K562 (cell line): ENCODE measurements at regions not wholly inside any gene's neighbourhood (a gene's known extent, or its start where the extent isn't known, plus 50 kb on each side); places are given as distances from the start of the nearest gene placed in this dataset.

Experiments used
- ATAC-seq: fragments of 200-7000 bp; cut with Tn5 transposase; 3 replicates; pipeline ENCODE4 v1.9.1; 2020; ENCODE audit warnings: moderate library complexity
- BruUV-seq: library from RNA; stranded (reverse); fragments of 400-500 nt; replicated peaks from 2 replicates; lab custom pipeline; 2021; lab: Mats Ljungman, UMichigan
- CTCF ChIA-PET: fragments of 300-600 bp; formaldehyde crosslinking; extraction: SDS; loops from one replicate; lab custom pipeline; 2021; ENCODE audit warnings: low intra/inter-chr PET ratio; lab: Yijun Ruan, JAX
- POLR2A ChIA-PET: fragments of 300-600, 350-650 bp; sonication (Branson Sonifier 250); formaldehyde crosslinking; extraction: SDS; loops from one replicate; lab custom pipeline; 2021; ENCODE audit warnings: antibody characterized with exemption, inconsistent platforms; lab: Yijun Ruan, JAX
- DNase-seq, 4 experiments: peaks; one replicate each; pipeline versions ENCODE4 v3.0.0 to v3.0.0-alpha.2; 2011 to 2018; ENCODE audit warnings: low spot score in 3 of 4, mixed read lengths in 3 of 4; ENCODE audit errors: extremely low read depth in 1 of 4
- FAIRE-seq: peaks from 2 replicates; lab custom pipeline; 2011; peaks lifted over from hg19 to GRCh38; lab: Jason Lieb, UNC
- H2AFZ ChIP-seq: 2 replicates; pipeline ENCODE4 v1.6.0; 2011; ENCODE audit warnings: low read depth, low read length, control low read depth, inconsistent platforms
- H3K27ac ChIP-seq: fragments of 200-600 bp; 3 replicates; pipeline ENCODE4 v1.8.0; 2011; ENCODE audit warnings: low read depth, mild to moderate bottlenecking, control low read depth, inconsistent platforms, low read length, moderate library complexity, mixed read lengths; ENCODE audit errors: extremely low read depth
- H3K27me3 ChIP-seq, 2 experiments: fragments of 300-600 bp in 1 of 2; 2 replicates in 1 of 2; 3 replicates in 1 of 2; pipeline versions ENCODE4 v1.6.0 to v1.8.0; 2011; ENCODE audit warnings: inconsistent platforms in 2 of 2, low read length in 2 of 2, mild to moderate bottlenecking in 1 of 2, mixed read lengths in 1 of 2, moderate library complexity in 1 of 2; ENCODE audit not compliant: control insufficient read depth in 2 of 2, insufficient read depth in 2 of 2
- H3K36me3 ChIP-seq: fragments of 300-600 bp; 3 replicates; pipeline ENCODE4 v1.8.0; 2011; ENCODE audit warnings: mild to moderate bottlenecking, low read length, inconsistent platforms; ENCODE audit not compliant: control insufficient read depth, insufficient read depth
- H3K4me1 ChIP-seq, 2 experiments: fragments of 200-600 bp in 1 of 2; replicated peaks in 1 of 2; 2 replicates in 1 of 2; 3 replicates in 1 of 2; pipeline versions ENCODE4 v1.5.1 to v1.8.0; 2011; ENCODE audit warnings: inconsistent platforms in 2 of 2, low read length in 2 of 2, mild to moderate bottlenecking in 1 of 2, mixed read lengths in 1 of 2, moderate library complexity in 1 of 2; ENCODE audit not compliant: control insufficient read depth in 2 of 2, insufficient read depth in 2 of 2
- H3K4me2 ChIP-seq: 2 replicates; pipeline ENCODE4 v1.6.1; 2011; ENCODE audit warnings: low read length, control low read depth, inconsistent platforms, mixed read lengths; ENCODE audit not compliant: insufficient read depth
- H3K4me3 ChIP-seq: fragments of 200-600 bp; sonication (generic), shearing (Covaris generic); 2 replicates; pipeline ENCODE4 v1.5.1; 2016; ENCODE audit warnings: control low read depth, inconsistent platforms
- H3K79me2 ChIP-seq: fragments of 200-600 bp; 3 replicates; pipeline ENCODE4 v1.8.0; 2011; ENCODE audit warnings: low read length, inconsistent platforms; ENCODE audit not compliant: control insufficient read depth, insufficient read depth
- H3K9ac ChIP-seq, 2 experiments: 2 replicates each; pipeline versions ENCODE4 v1.6.0 to v1.6.1; 2011; ENCODE audit warnings: low read depth in 2 of 2, low read length in 2 of 2, control low read depth in 1 of 2, inconsistent platforms in 1 of 2, mild to moderate bottlenecking in 1 of 2, mixed read lengths in 1 of 2; ENCODE audit not compliant: insufficient read depth in 1 of 2
- H3K9me1 ChIP-seq: one replicate; pipeline ENCODE4 v1.6.0; 2011; ENCODE audit warnings: inconsistent platforms, mild to moderate bottlenecking, low read length, moderate library complexity; ENCODE audit not compliant: control insufficient read depth, insufficient read depth
- H3K9me3 ChIP-seq: replicated peaks from 2 replicates; pipeline ENCODE4 v1.5.1; 2011; ENCODE audit warnings: low read depth, low read length, inconsistent platforms; ENCODE audit not compliant: control insufficient read depth, insufficient read depth
- H4K20me1 ChIP-seq: replicated peaks from 2 replicates; pipeline ENCODE4 v1.6.1; 2011; ENCODE audit warnings: low read length, inconsistent platforms, mixed read lengths; ENCODE audit not compliant: control insufficient read depth, insufficient read depth
- WGBS: fragments of 100-300 bp; shearing (Covaris generic); methylation state at CpG from one replicate; pipeline ENCODE4 v1.1.6; 2016; ENCODE audit warnings: low coverage, mixed read lengths; ENCODE audit not compliant: insufficient coverage; ENCODE audit errors: missing lambda C conversion rate; 5-methylcytosine and 5-hydroxymethylcytosine counted together
- in situ Hi-C: fragments of 300-500 bp; cut with MboI; formaldehyde crosslinking; loops from 4 replicates; pipeline ENCODE4 v1.15.0; 2018; ENCODE audit warnings: inconsistent platforms, mixed read lengths
- intact Hi-C: fragments of 100-400 bp; cut with micrococcal nuclease; formaldehyde crosslinking; loops from 2 replicates; pipeline ENCODE4 v1.14.2; 2022
- TF ChIP-seq, protein P1 (sequence below): fragments of 450-650 bp; IDR thresholded peaks from 2 replicates; pipeline ENCODE4 v1.7.0; 2016; ENCODE audit warnings: borderline replicate concordance
- TF ChIP-seq, protein P2 (sequence below): fragments of 450-650 bp; IDR thresholded peaks from 2 replicates; pipeline ENCODE4 v1.6.1; 2016; ENCODE audit warnings: mild to moderate bottlenecking, moderate library complexity
- TF ChIP-seq, protein P3 (sequence below): fragments of 450-650 bp; IDR thresholded peaks from 2 replicates; pipeline ENCODE4 v1.6.1; 2018; ENCODE audit not compliant: partially characterized antibody

DNA sequence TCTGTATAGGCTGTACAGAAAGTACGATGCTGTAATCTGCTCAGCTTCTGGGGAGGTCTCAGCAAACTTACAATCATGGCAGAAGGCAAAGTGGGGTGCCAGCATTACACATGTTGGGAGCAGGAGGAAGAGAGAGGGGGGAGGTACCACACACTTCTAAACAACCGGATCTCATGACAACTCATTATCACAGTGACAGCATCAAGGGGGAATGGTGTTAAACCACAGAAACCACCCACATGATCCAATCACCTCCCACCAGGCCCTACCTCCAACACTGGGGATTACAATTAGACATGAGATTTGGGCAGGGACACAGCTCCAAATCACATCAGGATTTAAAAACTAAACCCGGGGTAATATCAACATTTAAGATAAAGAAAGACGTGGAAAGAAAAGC, 468.8 kb upstream of the AUTS2 start:
- TF ChIP-seq, protein P1, sequence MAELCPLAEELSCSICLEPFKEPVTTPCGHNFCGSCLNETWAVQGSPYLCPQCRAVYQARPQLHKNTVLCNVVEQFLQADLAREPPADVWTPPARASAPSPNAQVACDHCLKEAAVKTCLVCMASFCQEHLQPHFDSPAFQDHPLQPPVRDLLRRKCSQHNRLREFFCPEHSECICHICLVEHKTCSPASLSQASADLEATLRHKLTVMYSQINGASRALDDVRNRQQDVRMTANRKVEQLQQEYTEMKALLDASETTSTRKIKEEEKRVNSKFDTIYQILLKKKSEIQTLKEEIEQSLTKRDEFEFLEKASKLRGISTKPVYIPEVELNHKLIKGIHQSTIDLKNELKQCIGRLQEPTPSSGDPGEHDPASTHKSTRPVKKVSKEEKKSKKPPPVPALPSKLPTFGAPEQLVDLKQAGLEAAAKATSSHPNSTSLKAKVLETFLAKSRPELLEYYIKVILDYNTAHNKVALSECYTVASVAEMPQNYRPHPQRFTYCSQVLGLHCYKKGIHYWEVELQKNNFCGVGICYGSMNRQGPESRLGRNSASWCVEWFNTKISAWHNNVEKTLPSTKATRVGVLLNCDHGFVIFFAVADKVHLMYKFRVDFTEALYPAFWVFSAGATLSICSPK = no peak
- TF ChIP-seq, protein P2, sequence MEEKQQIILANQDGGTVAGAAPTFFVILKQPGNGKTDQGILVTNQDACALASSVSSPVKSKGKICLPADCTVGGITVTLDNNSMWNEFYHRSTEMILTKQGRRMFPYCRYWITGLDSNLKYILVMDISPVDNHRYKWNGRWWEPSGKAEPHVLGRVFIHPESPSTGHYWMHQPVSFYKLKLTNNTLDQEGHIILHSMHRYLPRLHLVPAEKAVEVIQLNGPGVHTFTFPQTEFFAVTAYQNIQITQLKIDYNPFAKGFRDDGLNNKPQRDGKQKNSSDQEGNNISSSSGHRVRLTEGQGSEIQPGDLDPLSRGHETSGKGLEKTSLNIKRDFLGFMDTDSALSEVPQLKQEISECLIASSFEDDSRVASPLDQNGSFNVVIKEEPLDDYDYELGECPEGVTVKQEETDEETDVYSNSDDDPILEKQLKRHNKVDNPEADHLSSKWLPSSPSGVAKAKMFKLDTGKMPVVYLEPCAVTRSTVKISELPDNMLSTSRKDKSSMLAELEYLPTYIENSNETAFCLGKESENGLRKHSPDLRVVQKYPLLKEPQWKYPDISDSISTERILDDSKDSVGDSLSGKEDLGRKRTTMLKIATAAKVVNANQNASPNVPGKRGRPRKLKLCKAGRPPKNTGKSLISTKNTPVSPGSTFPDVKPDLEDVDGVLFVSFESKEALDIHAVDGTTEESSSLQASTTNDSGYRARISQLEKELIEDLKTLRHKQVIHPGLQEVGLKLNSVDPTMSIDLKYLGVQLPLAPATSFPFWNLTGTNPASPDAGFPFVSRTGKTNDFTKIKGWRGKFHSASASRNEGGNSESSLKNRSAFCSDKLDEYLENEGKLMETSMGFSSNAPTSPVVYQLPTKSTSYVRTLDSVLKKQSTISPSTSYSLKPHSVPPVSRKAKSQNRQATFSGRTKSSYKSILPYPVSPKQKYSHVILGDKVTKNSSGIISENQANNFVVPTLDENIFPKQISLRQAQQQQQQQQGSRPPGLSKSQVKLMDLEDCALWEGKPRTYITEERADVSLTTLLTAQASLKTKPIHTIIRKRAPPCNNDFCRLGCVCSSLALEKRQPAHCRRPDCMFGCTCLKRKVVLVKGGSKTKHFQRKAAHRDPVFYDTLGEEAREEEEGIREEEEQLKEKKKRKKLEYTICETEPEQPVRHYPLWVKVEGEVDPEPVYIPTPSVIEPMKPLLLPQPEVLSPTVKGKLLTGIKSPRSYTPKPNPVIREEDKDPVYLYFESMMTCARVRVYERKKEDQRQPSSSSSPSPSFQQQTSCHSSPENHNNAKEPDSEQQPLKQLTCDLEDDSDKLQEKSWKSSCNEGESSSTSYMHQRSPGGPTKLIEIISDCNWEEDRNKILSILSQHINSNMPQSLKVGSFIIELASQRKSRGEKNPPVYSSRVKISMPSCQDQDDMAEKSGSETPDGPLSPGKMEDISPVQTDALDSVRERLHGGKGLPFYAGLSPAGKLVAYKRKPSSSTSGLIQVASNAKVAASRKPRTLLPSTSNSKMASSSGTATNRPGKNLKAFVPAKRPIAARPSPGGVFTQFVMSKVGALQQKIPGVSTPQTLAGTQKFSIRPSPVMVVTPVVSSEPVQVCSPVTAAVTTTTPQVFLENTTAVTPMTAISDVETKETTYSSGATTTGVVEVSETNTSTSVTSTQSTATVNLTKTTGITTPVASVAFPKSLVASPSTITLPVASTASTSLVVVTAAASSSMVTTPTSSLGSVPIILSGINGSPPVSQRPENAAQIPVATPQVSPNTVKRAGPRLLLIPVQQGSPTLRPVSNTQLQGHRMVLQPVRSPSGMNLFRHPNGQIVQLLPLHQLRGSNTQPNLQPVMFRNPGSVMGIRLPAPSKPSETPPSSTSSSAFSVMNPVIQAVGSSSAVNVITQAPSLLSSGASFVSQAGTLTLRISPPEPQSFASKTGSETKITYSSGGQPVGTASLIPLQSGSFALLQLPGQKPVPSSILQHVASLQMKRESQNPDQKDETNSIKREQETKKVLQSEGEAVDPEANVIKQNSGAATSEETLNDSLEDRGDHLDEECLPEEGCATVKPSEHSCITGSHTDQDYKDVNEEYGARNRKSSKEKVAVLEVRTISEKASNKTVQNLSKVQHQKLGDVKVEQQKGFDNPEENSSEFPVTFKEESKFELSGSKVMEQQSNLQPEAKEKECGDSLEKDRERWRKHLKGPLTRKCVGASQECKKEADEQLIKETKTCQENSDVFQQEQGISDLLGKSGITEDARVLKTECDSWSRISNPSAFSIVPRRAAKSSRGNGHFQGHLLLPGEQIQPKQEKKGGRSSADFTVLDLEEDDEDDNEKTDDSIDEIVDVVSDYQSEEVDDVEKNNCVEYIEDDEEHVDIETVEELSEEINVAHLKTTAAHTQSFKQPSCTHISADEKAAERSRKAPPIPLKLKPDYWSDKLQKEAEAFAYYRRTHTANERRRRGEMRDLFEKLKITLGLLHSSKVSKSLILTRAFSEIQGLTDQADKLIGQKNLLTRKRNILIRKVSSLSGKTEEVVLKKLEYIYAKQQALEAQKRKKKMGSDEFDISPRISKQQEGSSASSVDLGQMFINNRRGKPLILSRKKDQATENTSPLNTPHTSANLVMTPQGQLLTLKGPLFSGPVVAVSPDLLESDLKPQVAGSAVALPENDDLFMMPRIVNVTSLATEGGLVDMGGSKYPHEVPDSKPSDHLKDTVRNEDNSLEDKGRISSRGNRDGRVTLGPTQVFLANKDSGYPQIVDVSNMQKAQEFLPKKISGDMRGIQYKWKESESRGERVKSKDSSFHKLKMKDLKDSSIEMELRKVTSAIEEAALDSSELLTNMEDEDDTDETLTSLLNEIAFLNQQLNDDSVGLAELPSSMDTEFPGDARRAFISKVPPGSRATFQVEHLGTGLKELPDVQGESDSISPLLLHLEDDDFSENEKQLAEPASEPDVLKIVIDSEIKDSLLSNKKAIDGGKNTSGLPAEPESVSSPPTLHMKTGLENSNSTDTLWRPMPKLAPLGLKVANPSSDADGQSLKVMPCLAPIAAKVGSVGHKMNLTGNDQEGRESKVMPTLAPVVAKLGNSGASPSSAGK = no peak
- TF ChIP-seq, protein P3, sequence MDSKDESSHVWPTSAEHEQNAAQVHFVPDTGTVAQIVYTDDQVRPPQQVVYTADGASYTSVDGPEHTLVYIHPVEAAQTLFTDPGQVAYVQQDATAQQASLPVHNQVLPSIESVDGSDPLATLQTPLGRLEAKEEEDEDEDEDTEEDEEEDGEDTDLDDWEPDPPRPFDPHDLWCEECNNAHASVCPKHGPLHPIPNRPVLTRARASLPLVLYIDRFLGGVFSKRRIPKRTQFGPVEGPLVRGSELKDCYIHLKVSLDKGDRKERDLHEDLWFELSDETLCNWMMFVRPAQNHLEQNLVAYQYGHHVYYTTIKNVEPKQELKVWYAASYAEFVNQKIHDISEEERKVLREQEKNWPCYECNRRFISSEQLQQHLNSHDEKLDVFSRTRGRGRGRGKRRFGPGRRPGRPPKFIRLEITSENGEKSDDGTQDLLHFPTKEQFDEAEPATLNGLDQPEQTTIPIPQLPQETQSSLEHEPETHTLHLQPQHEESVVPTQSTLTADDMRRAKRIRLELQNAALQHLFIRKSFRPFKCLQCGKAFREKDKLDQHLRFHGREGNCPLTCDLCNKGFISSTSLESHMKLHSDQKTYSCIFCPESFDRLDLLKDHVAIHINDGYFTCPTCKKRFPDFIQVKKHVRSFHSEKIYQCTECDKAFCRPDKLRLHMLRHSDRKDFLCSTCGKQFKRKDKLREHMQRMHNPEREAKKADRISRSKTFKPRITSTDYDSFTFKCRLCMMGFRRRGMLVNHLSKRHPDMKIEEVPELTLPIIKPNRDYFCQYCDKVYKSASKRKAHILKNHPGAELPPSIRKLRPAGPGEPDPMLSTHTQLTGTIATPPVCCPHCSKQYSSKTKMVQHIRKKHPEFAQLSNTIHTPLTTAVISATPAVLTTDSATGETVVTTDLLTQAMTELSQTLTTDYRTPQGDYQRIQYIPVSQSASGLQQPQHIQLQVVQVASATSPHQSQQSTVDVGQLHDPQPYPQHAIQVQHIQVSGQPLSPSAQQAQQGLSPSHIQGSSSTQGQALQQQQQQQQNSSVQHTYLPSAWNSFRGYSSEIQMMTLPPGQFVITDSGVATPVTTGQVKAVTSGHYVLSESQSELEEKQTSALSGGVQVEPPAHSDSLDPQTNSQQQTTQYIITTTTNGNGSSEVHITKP = no peak
- Histone ChIP-seq H3K4me1 (no peaks in the 10 kb centered on the region), H3K27me3 (peaks cover 0 to 6% of the 10 kb centered on the region in 2 experiments; a peak in 1 of 5 replicates), H3K36me3 (no peaks in the 10 kb centered on the region), H3K4me3 (no peak overlapping the region), H3K9ac (no peak overlapping the region), H3K79me2 (no peaks in the 10 kb centered on the region), H4K20me1 (no peaks in the 10 kb centered on the region), H3K9me3 (no peaks in the 10 kb centered on the region), H3K4me2 (no peak overlapping the region), H3K27ac (no peak overlapping the region), H2AFZ (no peak overlapping the region), H3K9me1 (no peaks in the 10 kb centered on the region)
- BruUV-seq = no TSS peak
- no peak for FAIRE-seq
- CTCF ChIA-PET = no interaction called here
- POLR2A ChIA-PET = no interaction called here
- intact Hi-C loops = no loop called here
- DNase-seq = no peak
- in situ Hi-C loops = no loop called here
- 0% methylated on average over 4 of the region's 4 CpGs for WGBS
- no peak for ATAC-seq
